AG10803 (cell line): ENCODE measurements at regions not wholly inside any gene's neighbourhood (a gene's known extent, or its start where the extent isn't known, plus 50 kb on each side); places are given as distances from the start of the nearest gene placed in this dataset.

Source experiments
- DNase-seq: peaks from one replicate; pipeline ENCODE4 v3.0.0; 2010; ENCODE audit warnings: low read depth
- H3K4me3 ChIP-seq: 2 replicates; pipeline ENCODE4 v1.5.1; 2011; ENCODE audit warnings: mild to moderate bottlenecking, low read length, control low read depth
- TF ChIP-seq, protein P1 (sequence below): conservative IDR thresholded peaks from 2 replicates; pipeline ENCODE4 v1.5.1; 2011; ENCODE audit warnings: mild to moderate bottlenecking, low read length, control low read depth, inconsistent platforms

DNA sequence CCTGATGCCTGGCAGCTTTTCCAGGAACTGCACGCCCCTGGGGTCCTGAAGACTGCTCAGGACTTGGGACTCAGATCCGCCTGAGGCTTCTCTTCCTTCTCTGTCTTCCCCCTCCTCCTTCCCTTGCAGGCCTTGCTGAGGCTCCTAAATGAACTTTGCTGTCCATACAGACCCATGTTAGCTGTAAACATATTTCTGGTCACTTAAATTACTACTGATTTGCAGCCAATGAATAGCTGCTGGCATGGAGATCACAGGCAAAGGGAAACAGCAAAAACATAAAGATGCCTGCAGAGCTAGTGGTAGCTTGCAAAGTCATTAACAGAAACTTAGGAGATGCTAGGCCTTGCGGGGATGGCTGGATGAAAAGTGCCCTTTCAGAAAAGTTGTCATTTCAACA is 261.9 kb downstream of the GADD45G start:
- H3K4me3 ChIP-seq = no peak overlapping the region
- no peak for DNase-seq
- TF ChIP-seq, protein P1, sequence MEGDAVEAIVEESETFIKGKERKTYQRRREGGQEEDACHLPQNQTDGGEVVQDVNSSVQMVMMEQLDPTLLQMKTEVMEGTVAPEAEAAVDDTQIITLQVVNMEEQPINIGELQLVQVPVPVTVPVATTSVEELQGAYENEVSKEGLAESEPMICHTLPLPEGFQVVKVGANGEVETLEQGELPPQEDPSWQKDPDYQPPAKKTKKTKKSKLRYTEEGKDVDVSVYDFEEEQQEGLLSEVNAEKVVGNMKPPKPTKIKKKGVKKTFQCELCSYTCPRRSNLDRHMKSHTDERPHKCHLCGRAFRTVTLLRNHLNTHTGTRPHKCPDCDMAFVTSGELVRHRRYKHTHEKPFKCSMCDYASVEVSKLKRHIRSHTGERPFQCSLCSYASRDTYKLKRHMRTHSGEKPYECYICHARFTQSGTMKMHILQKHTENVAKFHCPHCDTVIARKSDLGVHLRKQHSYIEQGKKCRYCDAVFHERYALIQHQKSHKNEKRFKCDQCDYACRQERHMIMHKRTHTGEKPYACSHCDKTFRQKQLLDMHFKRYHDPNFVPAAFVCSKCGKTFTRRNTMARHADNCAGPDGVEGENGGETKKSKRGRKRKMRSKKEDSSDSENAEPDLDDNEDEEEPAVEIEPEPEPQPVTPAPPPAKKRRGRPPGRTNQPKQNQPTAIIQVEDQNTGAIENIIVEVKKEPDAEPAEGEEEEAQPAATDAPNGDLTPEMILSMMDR = no peak

DNA sequence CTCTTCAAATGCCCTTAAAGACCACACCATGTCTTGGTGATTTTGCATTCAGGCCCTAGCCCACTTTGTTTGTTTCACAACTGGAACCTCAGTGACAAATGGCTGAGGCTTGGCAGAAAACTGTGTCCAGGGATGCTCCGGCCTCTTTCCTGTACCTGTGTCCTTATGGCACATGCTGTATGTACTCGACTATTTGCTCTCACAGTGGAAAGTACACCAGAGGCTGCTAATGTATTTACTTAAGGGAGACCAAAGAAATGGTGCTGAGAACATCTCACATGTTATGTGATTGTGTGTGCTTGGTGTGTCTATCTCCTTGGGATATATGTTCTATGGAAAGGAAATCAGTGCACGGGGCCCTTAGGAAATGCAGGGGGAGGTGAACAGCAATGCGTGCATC is 263.3 kb downstream of the GADD45G start:
- DNase-seq = no peak
- TF ChIP-seq, protein P1 = no peak
- no peak overlapping the region for H3K4me3 ChIP-seq

DNA sequence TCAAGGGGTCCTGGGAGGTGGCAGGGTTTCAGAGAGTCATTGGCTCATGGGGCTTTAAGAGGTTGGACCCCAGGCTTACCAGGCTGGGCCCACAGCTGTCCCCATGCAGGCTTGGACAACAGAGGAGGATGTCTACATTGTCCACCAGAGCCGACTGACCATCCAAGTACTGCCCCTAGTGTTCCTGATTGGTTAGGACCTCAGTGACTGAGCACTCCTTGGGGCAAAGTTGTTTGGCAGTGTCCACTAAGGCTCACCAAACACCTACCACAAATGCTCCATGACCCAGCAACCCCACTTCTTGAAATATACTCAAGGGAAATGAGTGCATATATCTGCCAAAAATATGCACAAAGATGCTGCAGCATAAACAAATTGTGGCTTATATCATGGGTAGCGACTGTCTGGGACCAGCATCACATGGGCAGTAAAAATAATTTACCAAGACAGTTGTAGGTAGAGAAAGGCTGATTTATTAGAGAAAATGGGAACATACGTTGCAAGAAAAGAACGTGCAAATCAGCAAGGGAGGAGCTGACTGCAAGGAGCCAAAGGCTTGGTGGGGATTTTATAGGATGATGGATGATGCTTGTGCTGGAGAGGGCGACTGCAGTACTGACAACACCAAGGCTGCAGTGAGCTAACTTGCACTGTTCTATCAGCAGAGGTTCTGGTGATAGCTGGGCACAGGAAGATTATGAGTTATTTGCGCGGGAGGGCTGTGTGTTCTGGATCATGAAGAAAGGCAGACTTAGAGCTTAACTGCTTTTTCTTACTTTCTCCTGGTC is 265.2 kb downstream of the GADD45G start:
- no peak overlapping the region for H3K4me3 ChIP-seq
- DNase-seq = no peak
- TF ChIP-seq, protein P1 = no peak

DNA sequence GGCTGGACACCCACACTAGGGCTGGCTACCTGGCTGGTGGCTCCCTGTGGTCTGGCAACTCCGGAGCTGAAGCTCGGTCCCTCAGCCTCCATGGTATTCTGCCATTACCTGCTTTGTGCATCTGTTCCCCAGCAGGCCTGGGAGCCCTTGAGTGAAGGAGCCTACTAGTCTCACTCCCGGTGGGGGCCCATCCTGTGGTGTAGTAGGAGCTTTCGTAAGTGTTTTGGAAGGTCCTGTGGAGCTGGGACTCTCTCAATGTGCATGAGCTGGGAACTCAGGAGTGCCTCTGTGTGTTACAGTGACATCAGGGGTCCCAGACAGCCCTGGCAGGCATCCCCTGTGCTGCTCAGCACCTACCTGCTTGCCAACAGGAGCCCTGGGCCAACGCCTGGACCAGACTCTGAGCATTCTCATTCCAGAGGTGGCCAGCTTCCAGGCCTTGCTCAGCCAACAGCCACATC is 267.1 kb downstream of the GADD45G start:
- DNase-seq = no peak
- TF ChIP-seq, protein P1 = no peak

DNA sequence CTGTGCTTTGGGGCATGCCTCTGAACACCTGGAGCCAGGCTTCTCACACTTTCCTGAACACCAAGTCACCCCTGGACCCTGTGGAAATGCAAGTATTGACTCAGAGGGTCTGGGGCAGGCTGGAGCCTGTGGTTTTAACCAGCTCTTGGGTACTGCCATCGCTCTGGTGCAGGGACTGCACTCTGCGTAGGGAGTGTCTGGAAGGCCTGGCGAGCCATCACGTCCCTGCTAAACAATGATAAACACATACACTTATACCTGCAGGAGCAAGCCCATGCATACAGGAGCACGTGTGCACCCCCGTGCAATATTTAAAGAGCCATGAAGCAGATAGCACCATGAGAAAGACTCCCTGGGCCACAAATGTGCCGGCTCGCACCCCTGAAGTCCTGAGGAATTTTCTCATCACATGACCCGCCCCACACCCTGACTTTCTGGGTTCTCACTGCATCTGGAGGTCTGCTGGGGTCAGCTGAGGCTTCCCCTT is 267.7 kb downstream of the GADD45G start:
- DNase-seq = no peak
- TF ChIP-seq, protein P1 = no peak
- no peak overlapping the region for H3K4me3 ChIP-seq

More for the DNA sequence above, 267.1 kb downstream of the GADD45G start:
- H3K4me3 ChIP-seq = no peak overlapping the region

DNA sequence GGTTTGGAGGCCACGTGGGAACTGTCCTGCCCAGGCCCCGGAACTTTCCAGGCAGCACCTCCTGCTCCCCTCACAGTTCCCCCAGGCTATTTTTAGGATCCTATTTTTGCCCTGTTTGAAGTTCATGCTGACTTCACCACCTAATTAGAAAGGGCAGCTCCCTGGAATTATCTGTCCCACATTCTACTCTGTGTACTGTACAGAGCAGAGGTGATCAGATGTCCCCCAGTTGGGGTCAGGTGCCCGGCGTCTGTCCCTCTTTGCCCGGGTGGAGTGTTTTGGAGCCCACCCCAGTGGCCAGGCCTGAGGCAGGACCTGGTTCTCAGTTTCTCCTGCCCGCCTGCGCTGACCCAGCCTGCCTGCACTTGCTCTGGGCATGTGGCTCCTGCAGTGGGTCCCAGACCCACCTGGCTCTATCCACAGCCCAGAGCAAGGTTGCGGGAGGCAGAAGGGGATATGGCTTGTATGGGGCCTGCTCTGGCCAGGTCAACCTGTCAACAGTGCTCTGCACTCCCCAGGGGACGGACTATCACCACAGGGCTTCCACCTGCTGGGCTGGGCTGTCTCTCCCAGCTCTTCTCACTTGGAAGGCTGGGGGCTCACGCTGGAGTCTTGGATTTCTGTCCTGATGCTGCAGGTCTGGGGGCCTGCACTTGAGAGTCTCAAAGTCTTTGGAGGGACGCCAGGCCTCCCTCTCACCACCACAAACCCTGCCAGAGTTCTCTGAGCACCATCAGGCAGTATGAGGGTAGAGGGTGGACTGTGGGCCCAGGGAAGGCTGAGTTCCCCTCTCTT is 268.3 kb downstream of the GADD45G start:
- no peak overlapping the region for H3K4me3 ChIP-seq
- DNase-seq = no peak
- TF ChIP-seq, protein P1 = no peak
